IMR-90 (cell line): ENCODE measurements at regions not wholly inside any gene's neighbourhood (a gene's known extent, or its start where the extent isn't known, plus 50 kb on each side); places are given as distances from the start of the nearest gene placed in this dataset.

ENCODE experiments used
- ATAC-seq: fragments of 200-7000 bp; cut with Tn5 transposase; 2 replicates; pipeline ENCODE4 v1.9.1; 2020; ENCODE audit warnings: low read depth, mild to moderate bottlenecking, moderate library complexity
- BruUV-seq: library from RNA; stranded (reverse); fragments of 400-500 nt; replicated peaks from 2 replicates; lab custom pipeline; 2021; lab: Mats Ljungman, UMichigan
- CTCF ChIA-PET: fragments of 300-600 bp; formaldehyde crosslinking; extraction: SDS; loops from one replicate; lab custom pipeline; 2021; ENCODE audit warnings: antibody characterized with exemption; lab: Yijun Ruan, JAX
- POLR2A ChIA-PET: fragments of 300-600 bp; sonication (Branson Sonifier 250); formaldehyde crosslinking; loops from one replicate; lab custom pipeline; 2022; ENCODE audit warnings: antibody characterized with exemption; ENCODE audit not compliant: unreplicated experiment; lab: Charles Lee
- DNase-seq: peaks from one replicate; pipeline ENCODE4 v3.0.0; 2013
- H2AFZ ChIP-seq: replicated peaks from 2 replicates; pipeline ENCODE3; 2013; ENCODE audit warnings: low read length, mild to moderate bottlenecking; ENCODE audit not compliant: poor library complexity
- H2AK5ac ChIP-seq: 2 replicates; pipeline ENCODE4 v1.6.1; 2013; ENCODE audit warnings: low read depth, low read length, inconsistent platforms
- H2AK9ac ChIP-seq: replicated peaks from 2 replicates; pipeline ENCODE3; 2013; ENCODE audit warnings: mild to moderate bottlenecking, low read depth, low read length, moderate library complexity; ENCODE audit not compliant: poor library complexity
- H2BK120ac ChIP-seq: 2 replicates; pipeline ENCODE4 v1.6.1; 2013; ENCODE audit warnings: low read depth, low read length, inconsistent platforms
- H2BK15ac ChIP-seq: 3 replicates; pipeline ENCODE4 v1.6.1; 2013; ENCODE audit warnings: low read depth, low read length, inconsistent platforms
- H2BK20ac ChIP-seq: 2 replicates; pipeline ENCODE4 v1.6.1; 2013; ENCODE audit warnings: low read depth, mild to moderate bottlenecking, inconsistent platforms, low read length, moderate library complexity
- H2BK5ac ChIP-seq: 2 replicates; pipeline ENCODE4 v1.6.1; 2013; ENCODE audit warnings: mild to moderate bottlenecking, low read depth, low read length, inconsistent platforms; ENCODE audit not compliant: poor library complexity, severe bottlenecking
- H3K14ac ChIP-seq: replicated peaks from 2 replicates; pipeline ENCODE4 v1.6.1; 2013; ENCODE audit warnings: low read depth, low read length, inconsistent platforms
- H3K18ac ChIP-seq: 2 replicates; pipeline ENCODE4 v1.6.1; 2013; ENCODE audit warnings: low read depth, low read length, control low read depth
- H3K23ac ChIP-seq: 2 replicates; pipeline ENCODE4 v1.6.1; 2013; ENCODE audit warnings: low read depth, low read length, inconsistent platforms
- H3K27ac ChIP-seq: 2 replicates; pipeline ENCODE4 v1.5.1; 2013; ENCODE audit warnings: mild to moderate bottlenecking, control low read depth, low read length; ENCODE audit not compliant: insufficient read depth
- H3K27me3 ChIP-seq: 2 replicates; pipeline ENCODE4 v1.6.1; 2013; ENCODE audit warnings: low read length; ENCODE audit not compliant: control insufficient read depth, insufficient read depth
- H3K36me3 ChIP-seq: 2 replicates; pipeline ENCODE4 v1.6.1; 2013; ENCODE audit warnings: low read length, mixed read lengths; ENCODE audit not compliant: control insufficient read depth, insufficient read depth
- H3K4ac ChIP-seq: 2 replicates; pipeline ENCODE4 v1.6.1; 2013; ENCODE audit warnings: low read depth, low read length, inconsistent platforms
- H3K4me1 ChIP-seq: 2 replicates; pipeline ENCODE4 v1.6.1; 2013; ENCODE audit warnings: low read length, mixed read lengths; ENCODE audit not compliant: control insufficient read depth, insufficient read depth
- H3K4me2 ChIP-seq: 2 replicates; pipeline ENCODE4 v1.6.1; 2013; ENCODE audit warnings: low read depth, mild to moderate bottlenecking, control low read depth, low read length, moderate library complexity
- H3K4me3 ChIP-seq: 2 replicates; pipeline ENCODE4 v1.5.1; 2013; ENCODE audit warnings: low read depth, mild to moderate bottlenecking, control low read depth, low read length, moderate library complexity; ENCODE audit not compliant: insufficient read depth
- H3K56ac ChIP-seq: 2 replicates; pipeline ENCODE4 v1.6.1; 2013; ENCODE audit warnings: low read length, inconsistent platforms; ENCODE audit not compliant: insufficient read depth; ENCODE audit errors: extremely low read depth
- H3K79me1 ChIP-seq, 2 experiments: 2 replicates each; pipeline ENCODE4 v1.6.1; 2013; ENCODE audit warnings: low read length in 2 of 2, inconsistent platforms in 1 of 2, low read depth in 1 of 2
- H3K9ac ChIP-seq: 2 replicates; pipeline ENCODE4 v1.6.1; 2013; ENCODE audit warnings: low read depth, low read length, control low read depth
- H3K9me1 ChIP-seq: 2 replicates; pipeline ENCODE4 v1.6.1; 2013; ENCODE audit warnings: low read length, inconsistent platforms; ENCODE audit not compliant: insufficient read depth
- H3K9me3 ChIP-seq: 2 replicates; pipeline ENCODE4 v1.6.1; 2013; ENCODE audit warnings: low read length; ENCODE audit not compliant: control insufficient read depth, insufficient read depth
- H4K20me1 ChIP-seq: 2 replicates; pipeline ENCODE4 v1.6.1; 2013; ENCODE audit warnings: low read length, inconsistent platforms; ENCODE audit not compliant: insufficient read depth
- H4K5ac ChIP-seq: 2 replicates; pipeline ENCODE4 v1.6.1; 2013; ENCODE audit warnings: mild to moderate bottlenecking, low read depth, low read length, control low read depth
- H4K8ac ChIP-seq, 2 experiments: 2 replicates each; pipeline ENCODE4 v1.6.1; 2013; ENCODE audit warnings: low read depth in 2 of 2, low read length in 2 of 2, control low read depth in 1 of 2, inconsistent platforms in 1 of 2
- H4K91ac ChIP-seq: 2 replicates; pipeline ENCODE4 v1.6.1; 2013; ENCODE audit warnings: low read depth, low read length, inconsistent platforms; ENCODE audit not compliant: insufficient read depth
- CEBPB ChIP-seq: IDR thresholded peaks from 2 replicates; pipeline ENCODE4 v1.6.1; 2012; ENCODE audit warnings: low read depth, low read length, improper control_type of control experiment
- MAZ ChIP-seq: IDR thresholded peaks from 2 replicates; pipeline ENCODE4 v1.6.1; 2012; ENCODE audit warnings: low read depth, mild to moderate bottlenecking, low read length, improper control_type of control experiment, moderate library complexity, borderline replicate concordance
- RAD21 ChIP-seq: IDR thresholded peaks from 2 replicates; pipeline ENCODE4 v1.6.1; 2012; ENCODE audit warnings: low read length, improper control_type of control experiment
- WGBS, 2 experiments: methylation state at CpG; one replicate each; pipeline versions ENCODE4 v1.1.5 to v1.1.7; 2013; ENCODE audit warnings: missing lambda C conversion rate in 2 of 2; ENCODE audit not compliant: insufficient read length in 1 of 2; ENCODE audit errors: extremely low coverage in 2 of 2; 5-methylcytosine and 5-hydroxymethylcytosine counted together
- dilution Hi-C: fragments of 300-500 bp; cut with HindIII; formaldehyde crosslinking; loops from one replicate; pipeline ENCODE4 v1.14.3; 2018; ENCODE audit warnings: low sequenced_read_pairs; ENCODE audit not compliant: unreplicated experiment
- in situ Hi-C: fragments of 300-500 bp; cut with MboI; formaldehyde crosslinking; loops from 3 replicates; pipeline ENCODE4 v1.14.3; 2019; ENCODE audit warnings: low sequenced_read_pairs, inconsistent platforms, mixed read lengths
- intact Hi-C: fragments of 100-400 bp; cut with micrococcal nuclease; formaldehyde crosslinking; loops from 2 replicates; pipeline ENCODE4 v1.10.0; 2022
- TF ChIP-seq, protein P1 (sequence below): fragments of 150-350 bp; IDR thresholded peaks from 2 replicates; pipeline ENCODE4 v1.6.1; 2017; ENCODE audit warnings: mild to moderate bottlenecking, antibody characterized with exemption, low read length, low read depth

DNA sequence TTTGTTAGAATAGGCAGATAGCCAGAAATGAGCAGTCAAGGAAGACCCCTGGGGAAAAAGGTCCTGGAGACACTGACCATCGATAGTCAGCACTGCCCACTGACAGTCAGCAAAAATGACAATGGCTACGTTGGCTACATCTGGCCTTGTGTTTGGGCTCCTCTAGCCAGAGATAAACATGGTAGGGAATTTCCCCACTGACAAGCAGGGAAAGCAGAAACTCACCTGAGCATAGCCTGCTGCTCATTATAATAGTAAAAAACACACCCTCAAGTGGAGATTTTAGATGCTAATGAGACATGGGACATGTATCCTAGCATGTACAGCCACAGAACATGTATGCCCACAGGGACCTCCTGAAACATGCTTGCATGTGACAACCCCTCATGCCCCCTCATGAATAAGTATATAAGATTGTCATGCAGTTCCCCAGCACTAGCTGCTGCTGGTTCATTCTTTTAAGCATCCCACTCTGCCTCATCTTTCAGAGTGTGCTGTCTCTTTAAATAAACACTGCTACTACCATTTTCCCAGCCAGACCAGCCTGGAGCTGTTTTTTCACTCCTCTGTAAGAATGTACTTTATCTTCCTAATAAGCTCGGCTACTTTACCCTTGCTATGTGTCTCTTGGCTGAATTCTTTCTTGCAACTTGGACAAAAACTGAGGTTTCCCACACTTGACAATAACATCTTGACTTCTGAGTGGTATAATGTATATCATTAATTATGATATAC, 550.1 kb upstream of the CDH8 start:
- Histone ChIP-seq H4K5ac (no peak overlapping the region), H3K36me3 (no peaks in the 10 kb centered on the region), H3K9ac (no peak overlapping the region), H2AK5ac (no peak overlapping the region), H3K23ac (no peak overlapping the region), H3K79me1 (no peaks in the 10 kb centered on the region), H3K4me3 (no peak overlapping the region), H2AFZ (no peak overlapping the region), H4K91ac (no peak overlapping the region), H4K20me1 (no peaks in the 10 kb centered on the region), H3K9me3 (peaks cover 3% of the 10 kb centered on the region; the same call in 1 of the 2 replicates), H3K27ac (no peak overlapping the region), H3K27me3 (no peaks in the 10 kb centered on the region), H3K56ac (no peak overlapping the region), H2BK15ac (no peak overlapping the region), H2BK5ac (no peak overlapping the region), H2BK120ac (no peak overlapping the region), H3K9me1 (no peaks in the 10 kb centered on the region), H3K4me2 (no peak overlapping the region), H3K4me1 (no peaks in the 10 kb centered on the region), H4K8ac (no peak overlapping the region), H2BK20ac (no peak overlapping the region), H3K18ac (no peak overlapping the region), H3K14ac (no peak overlapping the region), H2AK9ac (no peak overlapping the region), H3K4ac (no peak overlapping the region)
- dilution Hi-C loops = no loop called here
- TF ChIP-seq MAZ (no peak), RAD21 (no peak), CEBPB (no peak)
- TF ChIP-seq, protein P1, sequence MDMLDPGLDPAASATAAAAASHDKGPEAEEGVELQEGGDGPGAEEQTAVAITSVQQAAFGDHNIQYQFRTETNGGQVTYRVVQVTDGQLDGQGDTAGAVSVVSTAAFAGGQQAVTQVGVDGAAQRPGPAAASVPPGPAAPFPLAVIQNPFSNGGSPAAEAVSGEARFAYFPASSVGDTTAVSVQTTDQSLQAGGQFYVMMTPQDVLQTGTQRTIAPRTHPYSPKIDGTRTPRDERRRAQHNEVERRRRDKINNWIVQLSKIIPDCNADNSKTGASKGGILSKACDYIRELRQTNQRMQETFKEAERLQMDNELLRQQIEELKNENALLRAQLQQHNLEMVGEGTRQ = no peak
- ChIA-PET CTCF (no interaction called here), POLR2A (no interaction called here)
- intact Hi-C loops = no loop called here
- DNase-seq (no peak), ATAC-seq (no peak)
- WGBS, 2 experiments = 17% methylated on average over 1 of the region's 3 CpGs; no CpG with 5 or more reads in 1 of the 2 experiments
- in situ Hi-C loops = no loop called here
- BruUV-seq = no TSS peak
